Esophagus squamous epithelium (tissue), 5 donors: ENCODE measurements at regions not wholly inside any gene's neighbourhood (a gene's known extent, or its start where the extent isn't known, plus 50 kb on each side); places are given as distances from the start of the nearest gene placed in this dataset.

ENCODE experiments used
- DNase-seq: peaks from one replicate; lab custom pipeline; 2025; lab: John Stamatoyannopoulos, UW
- H3K27ac ChIP-seq, 4 donors: fragments of 200-600 bp; sonication (generic); one replicate each; pipeline ENCODE4 v1.5.1; 2016 to 2019; ENCODE audit warnings: mild to moderate bottlenecking in 1 of 4
- H3K27me3 ChIP-seq, 4 donors: fragments of 200-600 bp; sonication (generic); 1 replicate in 3 of 4; 2 replicates in 1 of 4; pipeline versions ENCODE4 v1.5.1 to v1.6.0; 2017 to 2021; ENCODE audit warnings: antibody characterized with exemption in 1 of 4
- H3K36me3 ChIP-seq, 3 donors: fragments of 200-600 bp; sonication (generic); one replicate each; pipeline ENCODE4 v1.5.1; 2016 to 2019
- H3K4me1 ChIP-seq, 3 donors: fragments of 200-600 bp; sonication (generic); one replicate each; pipeline ENCODE4 v1.5.1; 2017 to 2019
- H3K4me3 ChIP-seq, 4 donors: fragments of 200-600 bp; sonication (generic); 1 replicate in 3 of 4; 2 replicates in 1 of 4; pipeline ENCODE4 v1.5.1; 2016 to 2019; ENCODE audit warnings: mild to moderate bottlenecking in 2 of 4, moderate library complexity in 1 of 4
- H3K9me3 ChIP-seq, 3 donors: fragments of 200-600 bp; sonication (generic); one replicate each; pipeline ENCODE4 v1.5.1; 2016 to 2019
- CTCF ChIP-seq, 6 experiments: fragments of 450-650 bp in 4 of 6; fragments of 200-600 bp in 2 of 6; sonication (generic) in 2 of 6; IDR thresholded peaks; one replicate each; pipeline ENCODE4 v1.5.1; 2016 to 2019; ENCODE audit warnings: antibody characterized with exemption in 6 of 6, mild to moderate bottlenecking in 4 of 6, moderate library complexity in 4 of 6
- POLR2A ChIP-seq, 4 donors: fragments of 450-650 bp; IDR thresholded peaks; one replicate each; pipeline ENCODE4 v1.6.1; 2017; ENCODE audit warnings: antibody characterized with exemption in 4 of 4, mild to moderate bottlenecking in 4 of 4, moderate library complexity in 3 of 4
- WGBS, 2 donors: methylation state at CpG; one replicate each; pipeline ENCODE4 v1.1.5; 2018; 5-methylcytosine and 5-hydroxymethylcytosine counted together
- intact Hi-C: fragments of 100-400 bp; cut with DNase I; formaldehyde crosslinking; loops from one replicate; pipeline ENCODE4 v1.15.0; 2022
- donor health status: DM: yes; HTN: yes; CAD: no.

- H3K27ac ChIP-seq = no peak overlapping the region
- DNase-seq = no peak
Observed at GRCh38 chr4:14631806-14632440, 370.4 kb upstream of the CPEB2 start.

DNA sequence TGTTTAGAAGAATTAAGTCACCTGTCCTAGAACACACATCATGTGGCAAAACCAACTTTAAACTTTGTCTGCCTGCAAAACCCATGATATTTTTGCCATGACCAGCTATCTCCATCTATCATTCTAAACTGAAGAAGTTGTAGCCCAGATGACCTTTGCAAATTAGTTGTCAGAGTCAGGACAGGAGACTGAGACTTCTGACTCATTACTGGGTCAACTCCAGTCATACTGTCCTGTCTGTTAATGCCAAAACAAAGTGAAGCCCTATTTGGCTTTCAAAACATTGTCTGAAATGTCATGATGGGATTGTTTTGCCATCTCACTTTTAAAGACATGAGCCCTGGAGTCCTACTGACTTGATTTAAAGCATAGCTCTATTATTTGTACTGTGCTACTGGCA, 365.7 kb upstream of the CPEB2 start:
- intact Hi-C loops = no loop called here
- DNase-seq = no peak
- H3K27me3 ChIP-seq = no peaks in the 10 kb centered on the region
- no peak overlapping the region for H3K4me3 ChIP-seq
- TF ChIP-seq POLR2A (IDR thresholded peaks at IDR 0.05) (no peak), CTCF (IDR thresholded peaks at IDR 0.05) (no peak)
- H3K36me3 ChIP-seq = no peaks in the 10 kb centered on the region
- no peak overlapping the region for H3K27ac ChIP-seq
- peaks cover 0 to 9% (median 3%) of the 10 kb centered on the region in 3 donors for H3K9me3 ChIP-seq
- no peaks in the 10 kb centered on the region for H3K4me1 ChIP-seq

More at GRCh38 chr4:14631806-14632440, 370.4 kb upstream of the CPEB2 start:
- TF ChIP-seq POLR2A (IDR thresholded peaks at IDR 0.05) (no peak), CTCF (IDR thresholded peaks at IDR 0.05) (no peak)
- H3K36me3 ChIP-seq = no peaks in the 10 kb centered on the region
- intact Hi-C loops = no loop called here
- peaks cover 0 to 9% (median 3%) of the 10 kb centered on the region in 3 donors for H3K9me3 ChIP-seq
- no peak overlapping the region for H3K4me3 ChIP-seq
- H3K4me1 ChIP-seq = no peaks in the 10 kb centered on the region
- H3K27me3 ChIP-seq = no peaks in the 10 kb centered on the region

GRCh38 chr4:14640476-14640875, 361.8 kb upstream of the CPEB2 start:
- WGBS, 2 donors = 57 to 78% methylated on average over 1 of the region's 1 CpG
- no peaks in the 10 kb centered on the region for H3K36me3 ChIP-seq

GRCh38 chr4:14641871-14642270, 360.4 kb upstream of the CPEB2 start:
- Histone ChIP-seq H3K4me3 (no peak overlapping the region), H3K36me3 (no peaks in the 10 kb centered on the region), H3K4me1 (no peaks in the 10 kb centered on the region), H3K27me3 (no peaks in the 10 kb centered on the region), H3K9me3 (no peaks in the 10 kb centered on the region), H3K27ac (no peak overlapping the region)
- TF ChIP-seq POLR2A (IDR thresholded peaks at IDR 0.05) (no peak), CTCF (IDR thresholded peaks at IDR 0.05) (no peak)
- DNase-seq = no peak
- 60 to 91% methylated on average over 2 of the region's 2 CpGs for WGBS, 2 donors
- intact Hi-C loops = no loop called here

More at GRCh38 chr4:14640476-14640875, 361.8 kb upstream of the CPEB2 start:
- no peaks in the 10 kb centered on the region for H3K4me1 ChIP-seq
- intact Hi-C loops = no loop called here
- no peak for DNase-seq
- TF ChIP-seq POLR2A (IDR thresholded peaks at IDR 0.05) = no peak
- TF ChIP-seq CTCF (IDR thresholded peaks at IDR 0.05) = no peak
- no peak overlapping the region for H3K4me3 ChIP-seq
- no peaks in the 10 kb centered on the region for H3K27me3 ChIP-seq
- H3K27ac ChIP-seq = no peak overlapping the region
- H3K9me3 ChIP-seq = no peaks in the 10 kb centered on the region

DNA sequence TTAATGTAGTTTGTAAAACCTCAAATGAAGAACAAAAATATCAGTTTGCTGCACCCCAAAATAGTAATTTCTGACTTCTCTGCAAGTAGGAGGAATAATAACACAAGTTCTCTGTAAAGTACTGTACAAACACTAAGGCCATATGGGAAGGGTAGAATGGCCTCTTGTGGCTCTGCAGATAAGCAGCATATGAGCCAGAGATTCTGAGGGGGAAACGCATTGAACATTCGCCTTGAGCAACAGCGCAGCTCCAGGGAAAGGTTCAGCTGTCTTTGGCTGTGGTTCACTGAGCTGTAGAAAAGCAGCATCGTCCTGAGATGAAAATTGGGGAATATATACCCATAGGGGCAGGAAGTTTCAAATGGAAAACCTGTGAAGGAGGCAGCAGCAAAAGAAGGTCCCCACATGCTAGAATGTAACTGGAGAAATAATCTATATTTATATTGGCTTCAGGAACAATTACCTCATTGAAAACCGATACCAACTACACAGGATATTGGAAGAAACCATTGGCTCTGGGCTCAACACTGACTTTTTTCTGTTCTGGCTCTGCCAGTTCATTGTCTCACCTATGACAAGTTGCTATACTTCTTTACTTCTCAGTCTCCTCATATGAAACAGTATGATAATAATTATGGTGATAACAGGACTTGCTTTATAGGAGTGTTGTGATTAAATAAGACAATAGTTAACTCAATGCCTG, 357.6 kb upstream of the CPEB2 start:
- H3K27ac ChIP-seq = no peak overlapping the region
- no peaks in the 10 kb centered on the region for H3K4me1 ChIP-seq
- H3K4me3 ChIP-seq = no peak overlapping the region
- 74 to 80% methylated on average over 5 of the region's 5 CpGs for WGBS, 2 donors
- intact Hi-C loops = no loop called here
- no peaks in the 10 kb centered on the region for H3K9me3 ChIP-seq
- DNase-seq = no peak
- no peak for TF ChIP-seq CTCF (IDR thresholded peaks at IDR 0.05)
- TF ChIP-seq POLR2A (IDR thresholded peaks at IDR 0.05) = no peak
- no peaks in the 10 kb centered on the region for H3K27me3 ChIP-seq
- H3K36me3 ChIP-seq = no peaks in the 10 kb centered on the region
